ENCODE measurements at regions not wholly inside any gene's neighbourhood (a gene's known extent, or its start where the extent isn't known, plus 50 kb on each side); places are given as distances from the start of the nearest gene placed in this dataset.

DNA sequence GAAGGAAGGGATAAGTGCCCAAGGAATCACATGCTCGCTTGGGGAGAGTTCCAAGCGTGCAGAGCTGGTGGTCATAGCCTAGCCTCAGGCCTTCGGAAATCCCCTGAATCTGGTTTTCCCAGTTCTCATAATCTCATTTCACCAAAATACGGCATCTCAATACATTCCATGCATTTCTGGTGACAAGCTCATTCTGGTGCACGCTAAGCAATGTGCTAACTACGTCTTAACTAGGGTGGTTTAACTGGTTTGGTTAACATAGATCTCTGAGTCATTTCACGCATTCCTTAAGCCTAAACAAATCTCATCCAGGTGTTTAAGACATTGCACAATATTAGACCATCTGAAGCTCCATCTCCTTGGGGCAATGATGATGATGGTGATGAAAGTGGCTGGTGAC lies 72.9 kb upstream of the STEAP1B start:
- Mint-ChIP-seq H3K9me3 (no peaks in the 10 kb centered on the region), H3K4me1 (ENCODE audit: low read depth) (peaks cover 4% of the 10 kb centered on the region), H3K27me3 (peaks cover 49% of the 10 kb centered on the region), H3K27ac (no peak overlapping the region), H3K4me3 (no peak overlapping the region), H3K36me3 (ENCODE audit: low read depth) (no peaks in the 10 kb centered on the region)
- CTCF ChIA-PET: no interaction called here
- POLR2A ChIA-PET: interaction anchor here (0.5 to 1.3 kb wide), 2 partner anchors 9 to 114 kb away, joined by 3 to 5 read pairs; no protein-coding TSS in a partner anchor
- no peak for TF ChIP-seq CTCF (IDR thresholded peaks at IDR 0.05)
- intact Hi-C loops (cut with micrococcal nuclease): no loop called here
- DNase-seq (no peak), ATAC-seq (no peak)

DNA sequence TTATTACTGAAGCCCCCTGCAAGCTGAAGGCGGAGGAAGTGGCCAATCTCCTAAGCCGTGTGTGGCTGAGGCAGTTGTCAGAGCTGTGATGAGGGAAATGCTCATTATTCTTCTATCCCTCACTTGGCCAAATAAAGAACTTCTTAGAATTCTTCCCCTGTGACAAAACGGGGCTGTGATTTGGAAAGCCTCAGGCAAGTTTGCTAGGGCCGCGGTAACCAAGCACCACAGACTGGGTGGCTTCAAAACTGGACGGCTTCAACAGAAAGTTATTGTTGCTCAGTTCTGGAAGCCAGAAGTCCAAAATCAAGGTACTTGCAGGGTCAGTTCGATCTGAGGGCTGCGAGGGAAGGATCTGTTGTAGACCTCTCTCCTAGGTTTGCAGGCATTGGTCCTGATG lies 72.3 kb upstream of the STEAP1B start:
- CTCF ChIA-PET: no interaction called here
- H3K27ac Mint-ChIP-seq: no peak overlapping the region
- no peak for TF ChIP-seq CTCF (IDR thresholded peaks at IDR 0.05)
- H3K36me3 Mint-ChIP-seq (ENCODE audit: low read depth): no peaks in the 10 kb centered on the region
- no peaks in the 10 kb centered on the region for H3K9me3 Mint-ChIP-seq
- H3K27me3 Mint-ChIP-seq: peaks cover 50% of the 10 kb centered on the region
- ATAC-seq (no peak), DNase-seq (no peak)
- H3K4me3 Mint-ChIP-seq: no peak overlapping the region
- intact Hi-C loops (cut with micrococcal nuclease): no loop called here
- POLR2A ChIA-PET: no interaction called here
- H3K4me1 Mint-ChIP-seq (ENCODE audit: low read depth): peaks cover 4% of the 10 kb centered on the region

- Mint-ChIP-seq H3K27me3 (peaks cover 50% of the 10 kb centered on the region), H3K36me3 (ENCODE audit: low read depth) (no peaks in the 10 kb centered on the region), H3K4me1 (ENCODE audit: low read depth) (peaks cover 4% of the 10 kb centered on the region), H3K9me3 (no peaks in the 10 kb centered on the region), H3K27ac (no peak overlapping the region), H3K4me3 (no peak overlapping the region)
- CTCF ChIA-PET: interaction anchor here (1.4 kb wide), 1 partner anchor 11 kb away, joined by 8 read pairs; no protein-coding TSS in a partner anchor
- POLR2A ChIA-PET: no interaction called here
- intact Hi-C loops (cut with micrococcal nuclease): no loop called here
- no peak for DNase-seq
- TF ChIP-seq CTCF (IDR thresholded peaks at IDR 0.05): no peak
- no peak for ATAC-seq
Measured at GRCh38 chr7:22571766-22572165, 71.8 kb upstream of the STEAP1B start.

GRCh38 chr7:22569586-22570321 lies 69.8 kb upstream of the STEAP1B start:
- ATAC-seq: peak; percentile 20

More at GRCh38 chr7:22569586-22570321, 69.8 kb upstream of the STEAP1B start:
- Mint-ChIP-seq H3K4me3 (no peak overlapping the region), H3K4me1 (ENCODE audit: low read depth) (peaks cover 19% of the 10 kb centered on the region), H3K36me3 (ENCODE audit: low read depth) (no peaks in the 10 kb centered on the region), H3K9me3 (no peaks in the 10 kb centered on the region), H3K27me3 (peaks cover 47% of the 10 kb centered on the region), H3K27ac (no peak overlapping the region)
- ChIA-PET POLR2A (no interaction called here), CTCF (interaction anchor here (1.6 kb wide), 1 partner anchor 157 kb away, joined by 4 read pairs; the partner anchor contains the start of gene IL6)
- no peak for TF ChIP-seq CTCF (IDR thresholded peaks at IDR 0.05)
- peak; percentile 20 for DNase-seq
- intact Hi-C loops (cut with micrococcal nuclease): no loop called here
